GM21515 (cell line): ENCODE measurements at regions not wholly inside any gene's neighbourhood (a gene's known extent, or its start where the extent isn't known, plus 50 kb on each side); places are given as distances from the start of the nearest gene placed in this dataset.

Source experiments
- ATAC-seq: cut with Tn5 transposase; IDR thresholded peaks from one replicate; pipeline ENCODE4 v1.9.1; 2021; ENCODE audit not compliant: unreplicated experiment

DNA sequence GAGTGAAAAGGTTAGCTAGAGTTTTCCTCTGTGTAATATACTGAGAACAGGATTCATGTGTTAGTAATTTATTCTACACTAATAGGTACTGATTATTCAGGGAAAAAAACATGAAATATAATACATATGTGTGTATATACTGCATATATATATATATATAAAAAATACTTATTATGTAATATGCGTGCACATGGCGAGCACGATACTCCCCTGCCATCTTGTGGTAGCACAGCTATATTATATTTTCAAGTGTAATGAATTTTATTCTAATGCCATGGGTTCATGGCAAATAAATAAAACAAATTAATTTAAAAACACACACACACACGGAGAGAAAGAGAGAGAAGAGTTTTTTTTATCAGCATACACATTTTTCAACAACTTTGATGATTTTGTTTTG is 460.6 kb downstream of the KCNJ2 start:
- ATAC-seq, result no peak

DNA sequence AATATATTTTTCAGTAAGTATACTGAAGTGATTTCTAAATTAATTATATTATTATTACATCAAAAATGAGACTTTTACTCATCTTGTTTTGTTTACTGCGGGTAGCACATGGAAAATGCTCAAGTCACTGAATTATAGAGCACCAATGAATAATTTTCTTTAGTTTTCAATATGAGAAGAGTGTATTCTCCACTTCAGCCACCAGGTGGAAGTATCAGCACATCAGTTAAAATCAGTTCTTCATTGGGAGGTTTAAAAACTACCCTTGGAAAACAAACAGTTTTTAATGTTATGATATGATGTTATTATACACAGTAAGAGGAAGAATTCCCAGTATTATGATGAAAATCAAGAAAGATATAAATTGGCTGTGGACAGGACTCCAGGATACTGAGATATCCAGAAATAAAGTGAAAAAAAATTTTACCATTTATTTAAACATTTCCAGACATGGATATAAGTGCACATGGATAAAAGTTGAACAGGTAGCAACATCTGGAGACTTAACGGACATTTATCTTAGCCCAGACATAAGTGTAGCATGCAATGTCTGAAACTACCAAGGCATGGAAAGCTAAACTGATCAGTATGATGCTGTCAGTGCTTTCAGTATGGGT is 467.3 kb downstream of the KCNJ2 start:
- no peak for ATAC-seq

DNA sequence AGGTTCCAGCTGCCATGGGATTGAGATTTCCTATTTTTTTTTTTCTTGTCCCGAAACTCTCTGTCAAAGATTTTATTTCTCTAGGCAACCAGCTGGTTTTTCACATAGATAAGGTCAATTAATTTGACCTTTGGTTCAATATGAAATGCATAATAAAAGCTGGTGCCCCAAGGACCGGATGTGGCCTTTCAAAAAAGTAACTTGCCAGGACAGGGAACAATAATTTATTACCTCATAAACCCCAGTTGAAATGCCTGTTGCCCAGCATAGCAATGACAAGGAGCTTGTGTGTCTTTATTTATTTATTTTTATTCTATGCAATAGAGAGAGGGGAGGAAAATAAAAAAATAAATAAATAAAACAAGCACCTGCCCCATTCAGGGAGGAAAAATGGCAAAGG is 472.7 kb downstream of the KCNJ2 start:
- no peak for ATAC-seq

DNA sequence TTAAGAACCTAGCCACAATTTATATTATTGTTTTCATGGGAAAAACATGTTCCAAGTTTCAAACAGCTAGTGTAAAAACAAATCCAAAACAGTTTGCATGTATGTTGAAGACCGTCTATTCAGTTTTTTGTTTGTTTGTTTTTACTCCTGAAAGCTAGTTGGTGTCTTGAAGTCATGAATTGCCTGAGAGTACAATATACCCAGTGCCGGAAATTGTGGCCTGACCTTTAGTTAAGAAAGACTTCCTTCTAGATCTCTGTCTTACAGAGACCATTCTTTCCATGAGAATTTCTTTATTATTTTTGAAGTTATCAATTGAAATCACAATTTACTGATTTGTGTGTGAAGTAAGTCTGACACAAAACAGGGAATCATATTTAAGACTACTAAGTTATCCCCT is 474.8 kb downstream of the KCNJ2 start:
- ATAC-seq, result no peak

DNA sequence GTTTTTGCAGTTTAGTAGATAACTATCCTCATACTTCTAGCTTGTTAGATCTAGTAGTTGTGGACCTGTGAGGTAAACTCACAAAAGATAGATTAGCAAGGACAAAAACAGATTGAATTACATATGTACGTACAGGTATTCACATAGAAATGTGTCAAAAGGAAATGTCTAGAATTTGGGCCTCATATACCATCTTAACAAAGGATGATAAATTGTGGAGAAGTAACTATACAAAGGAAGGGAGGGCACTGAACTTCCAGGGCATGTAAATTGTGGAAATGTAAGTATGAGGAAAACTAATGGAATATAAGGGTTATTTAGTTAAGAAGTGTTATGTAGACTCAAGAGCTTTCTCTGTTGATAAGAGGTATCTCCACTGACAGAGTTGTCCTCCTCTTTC is 477.3 kb downstream of the KCNJ2 start:
- ATAC-seq, result no peak

DNA sequence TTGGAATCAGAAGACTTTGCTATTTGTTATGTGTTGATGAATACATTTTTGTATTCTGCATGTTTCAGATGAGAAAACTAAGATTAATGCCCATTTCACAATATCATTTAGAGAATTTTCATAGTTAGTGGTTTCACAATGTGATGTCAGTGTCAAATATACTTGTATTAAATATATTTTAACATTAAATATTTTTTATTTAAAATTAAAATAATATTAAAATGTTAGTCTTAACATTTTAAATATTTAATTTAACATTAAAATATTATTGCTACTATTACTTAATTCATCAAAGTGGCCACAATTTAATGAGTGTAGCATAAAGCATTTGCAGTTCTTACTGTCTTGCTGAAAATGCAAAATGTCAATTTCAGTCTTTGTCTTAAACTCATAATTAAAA is 478.8 kb downstream of the KCNJ2 start:
- ATAC-seq, result no peak

DNA sequence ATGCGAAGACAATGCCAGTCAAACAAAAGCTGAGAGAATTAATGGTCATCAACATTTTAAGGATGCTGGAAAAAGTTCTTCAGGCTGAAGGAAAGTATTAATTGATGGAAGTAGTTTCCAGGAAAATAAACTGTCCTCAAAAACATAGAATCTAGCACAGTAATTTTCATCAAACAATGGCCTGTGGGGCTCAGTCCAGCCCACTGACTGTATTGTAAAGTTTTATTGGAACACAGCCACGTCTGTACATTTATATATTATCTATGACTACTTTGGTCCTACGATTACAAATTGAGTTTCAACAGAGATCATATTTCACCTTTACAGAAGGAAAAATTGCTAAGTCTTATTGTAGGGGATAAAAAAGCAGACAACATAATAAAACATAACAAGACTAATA is 484.5 kb downstream of the KCNJ2 start:
- no peak for ATAC-seq

DNA sequence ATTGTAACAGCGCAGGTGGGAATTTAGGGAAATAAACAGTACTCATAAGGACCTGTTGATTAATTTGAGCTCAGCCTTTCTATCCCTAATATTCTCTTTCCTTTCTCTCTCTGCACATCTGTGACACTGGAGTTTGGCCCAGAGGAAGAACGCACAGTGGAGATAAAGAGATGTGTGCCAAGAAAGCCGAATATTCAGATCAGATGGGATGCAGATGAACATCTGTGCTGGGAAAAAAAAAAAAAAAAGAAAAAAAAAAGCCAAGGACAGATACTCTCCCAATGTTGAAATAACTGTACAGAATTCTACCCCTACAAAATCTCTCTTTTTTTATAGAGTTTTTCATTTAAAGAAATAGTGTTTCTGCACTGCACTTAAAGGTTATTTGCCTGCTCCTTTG is 485.4 kb downstream of the KCNJ2 start:
- no peak for ATAC-seq

DNA sequence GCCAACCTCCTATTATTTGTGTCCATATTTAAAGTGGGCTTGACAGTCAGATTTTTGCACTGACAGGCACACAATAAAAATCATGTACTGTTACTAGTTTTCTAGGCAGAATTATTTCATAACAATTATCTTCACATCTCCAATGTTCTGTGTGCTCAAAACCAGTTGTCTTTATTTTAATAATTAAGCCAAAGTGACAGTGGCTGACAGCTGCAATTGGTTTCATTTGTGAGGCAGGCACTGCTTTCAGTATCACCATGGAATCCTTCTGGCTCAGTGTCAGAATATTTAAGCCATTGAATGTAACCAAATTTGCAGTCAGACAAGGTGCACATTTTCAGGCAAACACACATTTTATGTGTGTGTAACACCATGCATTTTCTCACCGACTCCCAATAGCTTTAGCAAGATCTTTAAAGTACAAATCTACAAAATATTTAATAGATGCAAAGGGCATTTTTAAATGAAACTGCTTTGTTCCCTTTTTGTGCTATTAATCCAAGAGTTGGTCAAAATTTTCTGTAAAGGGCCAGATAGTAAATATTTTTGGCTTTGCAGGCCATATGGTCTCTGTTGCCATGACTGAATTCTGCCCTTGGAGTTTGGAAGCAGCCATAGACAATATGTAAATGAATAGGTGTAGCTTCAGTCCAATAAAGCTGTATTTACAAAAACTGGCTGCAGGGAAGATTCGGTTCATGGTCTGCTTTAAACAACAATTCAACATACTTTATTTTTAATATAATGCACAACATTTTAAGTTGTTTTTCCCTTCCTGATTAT is 486.0 kb downstream of the KCNJ2 start:
- ATAC-seq, result no peak

DNA sequence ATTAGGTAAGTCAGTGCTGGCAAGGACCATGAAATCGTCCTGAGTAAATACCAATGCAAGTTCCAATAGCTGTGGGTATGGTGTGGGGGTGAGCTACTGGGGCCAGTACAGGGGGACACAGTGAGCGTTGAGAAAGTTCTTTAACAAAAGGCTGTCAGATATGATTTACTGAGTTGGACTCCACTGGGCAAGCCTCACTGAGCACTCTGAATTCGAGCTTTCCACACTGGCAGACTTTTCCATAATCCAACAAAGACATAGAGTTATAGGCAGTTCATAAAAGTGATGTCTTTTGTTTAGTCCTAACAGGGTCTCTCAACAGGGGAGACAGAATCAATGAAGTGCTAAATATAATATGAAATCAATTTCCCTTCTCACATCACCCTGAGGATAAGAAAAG is 489.0 kb downstream of the KCNJ2 start:
- no peak for ATAC-seq

DNA sequence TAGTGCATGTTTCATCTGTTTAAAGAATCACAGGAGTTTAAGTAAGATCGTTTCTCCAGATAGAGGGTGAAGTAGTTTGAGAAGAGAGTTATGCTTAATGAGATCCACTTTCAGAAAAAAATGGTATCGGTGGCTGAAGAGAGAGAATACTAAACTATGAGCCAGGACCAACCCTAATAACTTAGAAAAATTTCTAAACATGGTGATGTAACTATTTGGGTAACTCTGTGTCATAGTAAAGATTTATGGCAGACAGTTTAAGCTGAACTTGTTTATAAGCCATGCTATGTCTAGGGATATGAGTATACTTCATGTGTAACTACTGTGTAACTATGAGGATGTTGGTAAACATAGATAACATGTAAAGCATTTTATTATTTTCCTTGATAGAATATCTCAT is 489.5 kb downstream of the KCNJ2 start:
- ATAC-seq, result no peak

DNA sequence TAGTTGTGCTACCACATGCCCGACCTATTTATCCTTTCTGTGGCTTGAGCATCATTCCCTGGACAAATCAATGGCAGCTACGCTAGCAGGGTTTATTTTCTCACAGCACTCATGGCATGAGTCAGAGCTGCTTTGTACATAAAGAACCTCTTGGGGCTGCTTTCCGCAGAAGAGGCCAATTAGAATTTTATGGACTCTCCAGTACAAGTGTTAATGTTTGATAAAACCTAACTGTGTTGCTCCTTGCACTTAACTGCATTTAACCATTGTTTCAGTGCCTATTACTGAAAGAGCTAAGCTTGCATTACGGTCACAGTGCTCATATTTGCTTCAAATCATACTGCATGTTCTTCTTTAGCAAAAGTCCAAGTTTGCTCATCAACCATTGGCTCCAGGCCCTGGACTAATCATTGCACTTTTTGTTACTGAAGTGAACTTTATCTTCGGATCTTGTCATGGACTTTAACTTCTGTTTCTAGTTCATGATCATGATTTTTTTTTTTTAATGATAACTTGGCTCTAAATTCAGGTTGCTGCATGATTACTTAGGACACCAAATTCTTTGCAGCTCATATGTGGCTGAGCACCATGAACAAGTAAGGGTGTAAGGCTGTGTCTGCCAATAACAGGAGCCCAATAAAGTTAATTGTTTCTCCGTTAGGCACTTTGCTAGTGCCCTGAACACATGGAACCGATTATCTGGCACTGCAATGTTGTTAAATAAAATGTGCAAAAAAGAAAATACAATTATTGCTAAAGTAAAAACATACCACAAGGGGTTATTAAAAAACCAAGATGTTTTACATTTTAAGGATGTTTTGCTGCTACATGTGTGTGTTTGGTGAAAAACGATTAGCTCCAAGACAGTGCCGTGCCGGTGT is 492.2 kb downstream of the KCNJ2 start:
- ATAC-seq, result no peak

DNA sequence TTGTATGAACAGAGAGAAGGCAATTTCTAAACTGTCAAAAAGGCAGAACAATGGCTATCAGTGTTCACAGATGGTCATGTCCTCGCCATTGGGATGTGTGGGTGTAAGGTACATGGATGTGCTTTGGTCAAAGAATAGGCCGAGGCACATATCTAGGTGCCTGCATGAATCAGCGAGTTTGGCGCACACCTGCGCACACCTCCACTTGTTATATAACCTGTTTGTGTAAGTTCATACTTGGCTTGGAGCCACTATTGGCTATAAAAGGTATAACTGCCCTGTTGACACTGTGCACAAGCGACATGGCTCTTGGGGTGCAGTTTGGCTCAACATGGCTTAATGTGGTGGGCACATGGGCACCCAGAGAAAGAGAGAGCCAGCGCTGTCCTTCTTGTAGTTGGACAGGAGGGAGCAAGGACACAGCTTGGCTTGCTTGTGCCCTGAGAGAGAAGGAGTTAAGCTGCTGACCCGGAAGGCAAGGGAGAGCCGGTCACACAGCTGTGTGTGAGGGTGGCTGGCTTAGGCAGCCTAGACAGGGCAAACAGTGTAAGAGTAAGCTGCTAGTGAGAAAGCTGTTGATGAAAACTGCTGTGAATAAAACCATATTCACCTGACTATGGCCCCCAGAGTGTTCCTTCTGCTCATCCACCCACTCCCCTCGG is 499.1 kb downstream of the KCNJ2 start:
- no peak for ATAC-seq

DNA sequence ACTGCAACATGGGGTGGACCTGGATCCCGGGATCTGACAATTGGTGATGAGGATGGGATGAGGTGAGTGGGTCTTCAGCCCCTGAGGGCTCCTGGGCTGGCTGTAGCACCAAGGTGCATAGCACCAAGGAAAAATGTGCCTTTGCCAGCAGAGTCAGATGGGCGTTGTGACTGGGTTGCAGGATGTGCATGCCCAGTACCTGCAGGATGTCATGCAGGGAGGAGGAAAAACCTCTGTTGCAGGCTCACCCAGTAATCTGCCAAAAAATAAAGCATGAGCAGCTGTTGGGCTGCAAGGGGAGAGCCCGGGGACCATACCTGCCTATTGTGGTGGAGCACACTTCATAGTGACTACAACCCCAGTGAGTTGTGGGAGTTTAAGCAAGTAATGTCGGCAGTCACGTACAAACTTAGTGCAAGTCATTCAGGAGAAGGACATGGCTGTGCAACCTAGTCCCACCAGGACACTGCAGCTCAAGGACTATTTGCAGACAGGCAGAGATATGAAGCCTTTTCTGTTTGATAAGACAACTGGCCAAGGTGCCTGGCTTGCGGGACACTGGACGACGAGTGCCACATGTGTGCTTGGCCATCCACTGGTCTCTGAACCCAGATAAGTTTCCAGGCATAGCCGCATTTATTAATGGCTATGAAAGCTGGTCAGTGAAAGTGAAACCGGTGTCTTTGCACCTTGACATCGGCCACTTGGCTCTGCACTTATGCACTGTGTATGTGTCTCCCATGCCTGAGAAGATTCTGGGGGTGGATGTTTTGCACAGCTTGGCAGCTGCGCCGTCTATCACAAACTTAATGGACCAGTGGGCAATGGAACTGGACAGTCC is 499.8 kb downstream of the KCNJ2 start:
- ATAC-seq, result no peak

DNA sequence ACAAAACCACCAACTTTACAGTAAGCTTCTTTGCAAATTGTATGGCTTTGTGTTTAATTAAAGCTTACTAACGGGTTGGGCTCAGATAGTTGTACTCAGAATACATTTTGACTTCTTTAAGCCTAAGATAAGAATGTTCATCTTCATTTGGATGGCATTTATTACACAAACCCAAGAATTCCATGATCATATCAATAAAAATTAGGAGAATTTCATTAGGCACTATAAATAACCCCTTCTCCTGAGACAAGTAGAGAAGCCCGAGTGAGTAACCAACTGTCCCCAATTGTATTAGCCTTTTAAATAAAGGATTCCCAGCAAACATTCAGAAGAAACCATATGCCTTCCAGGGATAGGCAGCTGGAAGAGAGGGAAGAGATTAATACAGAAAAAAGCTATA is 504.7 kb downstream of the KCNJ2 start:
- no peak for ATAC-seq

DNA sequence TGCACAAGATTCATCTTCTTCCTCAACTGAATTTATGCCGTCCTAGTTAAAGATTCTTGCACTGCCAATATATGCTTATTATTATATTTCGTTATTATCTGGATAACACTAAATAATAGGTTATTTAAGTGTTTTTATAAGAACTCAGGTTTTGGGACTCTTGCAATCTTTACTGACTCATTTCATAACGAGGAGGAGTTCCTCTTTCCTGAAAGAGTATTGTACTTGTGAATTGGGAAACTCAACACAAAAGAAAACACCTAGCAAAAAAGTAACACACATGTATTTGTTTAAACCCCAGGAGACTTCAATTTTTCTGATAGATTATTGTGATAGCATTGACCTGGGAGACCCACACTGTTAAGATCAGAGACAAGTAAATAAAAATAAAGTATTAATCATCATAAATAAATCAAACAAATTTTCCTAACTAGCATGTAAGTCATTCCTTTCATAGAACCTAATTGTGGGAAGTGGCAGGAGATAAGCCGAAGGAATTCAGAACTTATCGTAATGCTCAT is 505.8 kb downstream of the KCNJ2 start:
- ATAC-seq, result no peak

DNA sequence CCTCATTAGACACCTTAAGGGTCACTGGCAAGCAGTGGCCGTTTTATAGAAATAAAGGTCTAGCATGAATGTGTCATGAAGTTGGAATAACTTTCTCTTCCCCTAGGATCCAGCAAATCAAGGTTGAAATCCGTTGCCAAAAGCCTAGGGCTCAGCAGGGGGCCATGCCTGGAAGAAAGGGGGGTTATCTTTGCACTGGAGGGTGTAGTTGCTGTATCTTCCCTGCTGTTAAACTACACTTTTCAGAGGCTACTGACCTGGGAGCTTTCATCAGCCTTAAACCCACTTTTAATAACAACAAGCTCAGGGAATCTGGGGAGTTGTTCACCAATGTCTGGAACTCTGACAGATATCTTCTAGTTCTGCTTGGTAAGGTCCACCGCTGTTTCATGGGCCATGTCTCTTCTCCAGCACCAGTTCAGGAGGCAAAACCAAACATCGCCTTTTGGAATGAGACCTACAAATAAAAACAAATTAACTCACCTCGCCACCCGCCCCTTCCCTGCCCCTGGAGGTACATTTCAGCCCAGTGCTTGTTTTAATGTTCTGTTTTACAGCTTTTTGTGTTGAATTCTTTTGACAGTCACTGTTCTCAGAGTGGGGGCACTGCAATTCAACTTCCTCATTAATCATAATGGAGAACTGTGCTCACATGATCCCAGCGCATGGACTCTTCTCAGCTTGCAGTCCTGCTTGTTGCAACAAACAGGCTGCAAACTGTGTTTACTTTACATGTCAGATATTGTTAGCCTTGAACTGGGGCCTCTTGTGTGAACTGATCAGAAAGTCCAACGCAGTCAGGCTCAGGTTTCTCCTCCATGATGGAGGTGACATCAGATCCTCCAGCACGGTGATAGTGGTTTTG is 508.7 kb downstream of the KCNJ2 start:
- no peak for ATAC-seq

DNA sequence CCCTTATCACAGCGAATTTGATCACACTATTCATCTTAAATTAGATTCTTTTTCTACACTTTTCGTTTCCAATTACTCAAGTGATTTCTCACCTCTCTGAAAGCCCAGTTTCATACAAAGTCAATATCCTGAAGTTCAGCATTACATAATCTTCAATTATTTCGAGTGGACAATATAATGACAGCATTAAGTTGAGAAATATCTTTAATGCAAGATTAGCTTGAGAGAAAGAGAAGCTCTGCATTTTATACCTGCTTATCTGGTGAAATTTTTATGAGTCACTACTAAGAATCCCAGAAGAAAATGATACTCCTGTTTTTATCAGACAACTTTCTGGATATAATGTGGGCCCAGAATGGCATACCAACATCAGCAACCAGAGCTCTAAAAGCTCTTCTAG is 509.6 kb downstream of the KCNJ2 start:
- ATAC-seq, result no peak

DNA sequence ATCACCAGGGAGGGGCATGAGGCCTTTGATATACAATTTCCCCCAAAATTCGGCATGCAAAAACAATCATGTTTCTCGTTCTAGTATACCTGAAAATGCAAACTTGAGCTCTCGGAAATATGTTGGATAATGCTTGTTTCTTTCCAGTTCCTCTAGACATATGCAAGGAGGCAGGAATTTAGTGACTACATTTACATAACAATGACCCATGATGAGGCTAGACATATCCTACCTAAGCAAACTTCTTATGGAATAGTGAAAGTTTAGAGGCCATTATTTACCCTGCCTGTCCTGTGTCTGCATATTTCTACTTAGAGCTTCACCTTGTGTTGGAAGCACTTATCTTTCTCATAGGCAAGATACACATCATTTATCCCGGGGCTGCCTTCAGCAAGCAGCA is 514.6 kb downstream of the KCNJ2 start:
- no peak for ATAC-seq
